ENCODE measurements at regions not wholly inside any gene's neighbourhood (a gene's known extent, or its start where the extent isn't known, plus 50 kb on each side); places are given as distances from the start of the nearest gene placed in this dataset.

- no peak overlapping the region for H2AFZ ChIP-seq (ENCODE audit: low read length)
- peak; percentile 36 for FAIRE-seq
- H4K91ac ChIP-seq (replicated peaks; ENCODE audit: insufficient read length, low read length), result no peak overlapping the region
- TF ChIP-seq HDAC2 (IDR thresholded peaks at IDR 0.05; ENCODE audit: borderline replicate concordance in 1 of 2, low read depth in 2 of 2, low read length in 2 of 2), result 0 out of 4 replicates have a peak, but pooled peaks of 1 of the 2 experiments have one; percentile 52
- TF ChIP-seq RXRA (IDR thresholded peaks at IDR 0.05; ENCODE audit: insufficient read depth, low read depth, low read length), result no peak
- no peak overlapping the region for H3K56ac ChIP-seq (replicated peaks; ENCODE audit: insufficient read length, low read depth, low read length)
- no peak overlapping the region for H3K23ac ChIP-seq (ENCODE audit: insufficient read length)
- H3K27me3 ChIP-seq (replicated peaks in 1 of 4; ENCODE audit: control insufficient read depth in 3 of 4, extremely low read depth in 1 of 4, insufficient read depth in 3 of 4, low read length in 3 of 4), result no peaks in the 10 kb centered on the region
- H3K4me3 ChIP-seq (ENCODE audit: extremely low read depth in 1 of 4, insufficient read depth in 2 of 4, low read depth in 3 of 4, low read length in 4 of 4), result no peak overlapping the region
- no peak overlapping the region for H4K5ac ChIP-seq (ENCODE audit: insufficient read length, low read depth, low read length)
- H2BK20ac ChIP-seq (ENCODE audit: low read length), result no peak overlapping the region
- no peak overlapping the region for H3K27ac ChIP-seq (ENCODE audit: low read depth, low read length)
- ChIA-PET POLR2A (ENCODE audit: partially characterized antibody) (no interaction called here), CTCF (ENCODE audit: partially characterized antibody) (interaction anchor here (0.6 to 2.1 kb wide), 2 partner anchors 14 to 741 kb away, joined by 3 to 5 read pairs; no protein-coding TSS in a partner anchor)
- no peak overlapping the region for H3K18ac ChIP-seq (ENCODE audit: extremely low read depth, low read length)
- WGBS, 2 experiments (ENCODE audit: extremely low coverage in 1 of 2, insufficient coverage in 1 of 2, insufficient read length in 1 of 2, insufficient replicate concordance in 2 of 2, low coverage in 1 of 2, low lambda C conversion rate in 2 of 2, missing lambda C conversion rate in 1 of 2), result 67% methylated on average over 2 of the region's 2 CpGs; no CpG with 5 or more reads in 1 of the 2 experiments
- no peak overlapping the region for H2BK120ac ChIP-seq (replicated peaks; ENCODE audit: low read depth, low read length)
- H3K36me3 ChIP-seq (ENCODE audit: control insufficient read depth in 2 of 4, insufficient read depth in 4 of 4, low read length in 3 of 4), result no peaks in the 10 kb centered on the region
- peak overlapping the region in 1 of 2 experiments; percentile 12; a peak in 2 of 4 replicates for H3K4me2 ChIP-seq (ENCODE audit: insufficient read depth in 1 of 2, low read depth in 2 of 2, low read length in 2 of 2)
- no peak for DNase-seq (ENCODE audit: low read depth in 1 of 2, low spot score in 2 of 2)
- no peaks in the 10 kb centered on the region for H3K79me2 ChIP-seq (ENCODE audit: control insufficient read depth in 1 of 2, insufficient read depth in 2 of 2, low read length in 2 of 2)
- H2BK12ac ChIP-seq (ENCODE audit: low read depth, low read length), result no peak overlapping the region
- H2BK5ac ChIP-seq (ENCODE audit: low read depth, low read length), result no peak overlapping the region
- no peaks in the 10 kb centered on the region for H3K79me1 ChIP-seq (ENCODE audit: low read depth, low read length)
- H3K23me2 ChIP-seq (ENCODE audit: low read depth, low read length), result peaks cover 2% of the 10 kb centered on the region; the same call in 1 of the 2 replicates
- no peak overlapping the region for H3K9ac ChIP-seq (replicated peaks in 1 of 4; ENCODE audit: extremely low read depth in 1 of 4, low read depth in 3 of 4, low read length in 3 of 4)
- no peak overlapping the region for H4K8ac ChIP-seq (ENCODE audit: extremely low read depth, insufficient read depth, low read length)
- H4K20me1 ChIP-seq (replicated peaks in 1 of 2; ENCODE audit: control insufficient read depth in 1 of 2, insufficient read depth in 2 of 2, low read length in 2 of 2), result no peaks in the 10 kb centered on the region
- no peak overlapping the region for H2AK5ac ChIP-seq (ENCODE audit: low read depth, low read length)
- no peak overlapping the region for H2BK15ac ChIP-seq (ENCODE audit: low read length)
- no peaks in the 10 kb centered on the region; a peak in 1 of 7 replicates for H3K4me1 ChIP-seq (replicated peaks in 1 of 4; ENCODE audit: control insufficient read depth in 3 of 4, insufficient read depth in 4 of 4, low read length in 3 of 4)
- H3K14ac ChIP-seq (ENCODE audit: insufficient read length), result no peak overlapping the region
- H3K4ac ChIP-seq (replicated peaks; ENCODE audit: insufficient read length, low read depth, low read length), result no peak overlapping the region
- no peaks in the 10 kb centered on the region for H3K9me3 ChIP-seq (ENCODE audit: insufficient read depth in 2 of 2, low read depth in 1 of 2, low read length in 1 of 2)
Observed at GRCh38 chr18:37742436-37742835, 176.8 kb upstream of the CELF4 start.

All from H1 (cell line).